ENCODE measurements at regions not wholly inside any gene's neighbourhood (a gene's known extent, or its start where the extent isn't known, plus 50 kb on each side); places are given as distances from the start of the nearest gene placed in this dataset.
A peak's percentile ranks its signal among the peaks of the same experiment; 100 is the strongest.

DNA sequence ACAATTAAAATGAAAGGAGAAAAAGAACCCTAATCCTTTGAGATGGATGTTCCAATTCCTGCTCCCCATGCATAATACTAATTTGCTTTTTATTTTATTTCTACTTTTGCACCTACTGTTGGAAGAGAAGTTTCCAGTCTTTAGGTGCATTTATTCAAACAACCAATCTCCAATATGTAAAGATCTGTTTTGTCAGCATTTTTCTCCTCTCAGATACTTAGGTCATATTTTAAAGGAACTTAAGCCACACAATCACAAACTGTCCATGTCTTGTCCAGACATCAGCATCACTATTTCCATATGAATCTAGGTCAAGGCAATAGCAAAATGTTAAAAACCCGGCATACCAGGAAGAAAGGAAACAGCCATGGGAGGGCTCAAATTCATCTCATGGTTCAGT is 1023.2 kb downstream of the BCL11A start:
- no peak for DNase-seq

DNA sequence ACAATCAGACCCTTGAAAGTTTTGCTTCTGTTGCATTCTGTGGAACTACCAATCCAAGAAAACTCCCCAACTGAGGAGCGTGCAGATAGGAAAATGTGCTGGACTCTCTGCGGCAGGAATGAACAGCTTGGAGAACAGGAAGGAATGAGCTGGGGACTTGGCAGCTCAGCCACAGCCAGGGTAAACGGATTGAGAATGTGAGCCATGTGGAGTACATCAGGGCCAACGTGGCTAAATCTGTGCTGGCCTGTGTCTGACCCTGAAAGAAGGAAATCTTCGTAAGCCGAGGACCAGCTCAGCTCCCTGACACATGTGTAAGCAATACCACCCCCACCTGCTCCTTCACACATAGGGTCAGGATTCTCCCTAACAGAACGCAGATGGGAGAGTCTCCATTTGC is 1023.7 kb downstream of the BCL11A start:
- DNase-seq = no peak

DNA sequence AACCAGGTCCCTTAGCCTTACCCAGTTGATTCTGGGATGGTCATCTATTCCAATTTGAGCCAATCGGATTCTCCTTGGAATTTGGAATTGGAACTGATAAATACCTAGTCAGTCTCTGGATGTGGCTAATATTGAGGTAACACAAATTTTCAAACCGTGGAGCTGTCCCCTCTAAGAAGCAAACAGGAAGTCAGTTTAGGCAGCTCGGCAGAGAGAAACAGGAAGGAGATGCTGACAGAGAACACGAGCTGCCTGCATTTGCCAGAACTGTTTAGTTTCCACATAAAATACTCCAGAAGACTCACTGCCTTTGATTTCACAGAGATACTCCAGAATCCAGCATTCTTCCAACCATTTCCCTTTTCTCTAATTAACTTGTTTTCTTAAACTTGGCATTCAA is 1024.9 kb downstream of the BCL11A start:
- no peak for DNase-seq

DNA sequence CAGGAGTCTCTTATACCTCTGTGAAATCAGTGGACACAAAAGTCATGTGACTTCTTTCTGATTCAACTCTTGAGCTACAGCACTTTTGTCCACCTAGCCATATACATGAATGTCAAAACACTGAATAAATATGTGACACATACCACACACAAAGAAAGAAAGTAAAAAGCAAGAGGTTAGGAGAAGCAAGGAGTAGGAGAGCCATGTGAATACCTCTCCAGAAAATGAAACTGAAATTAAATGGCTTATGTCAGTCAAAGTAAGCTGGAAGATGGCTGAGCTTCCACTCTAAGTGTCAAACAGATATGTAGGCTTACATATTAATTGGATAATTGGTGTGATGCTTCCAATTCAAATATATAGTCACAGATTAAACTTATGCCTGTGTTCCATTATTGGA is 1050.5 kb downstream of the BCL11A start:
- no peak for DNase-seq

DNA sequence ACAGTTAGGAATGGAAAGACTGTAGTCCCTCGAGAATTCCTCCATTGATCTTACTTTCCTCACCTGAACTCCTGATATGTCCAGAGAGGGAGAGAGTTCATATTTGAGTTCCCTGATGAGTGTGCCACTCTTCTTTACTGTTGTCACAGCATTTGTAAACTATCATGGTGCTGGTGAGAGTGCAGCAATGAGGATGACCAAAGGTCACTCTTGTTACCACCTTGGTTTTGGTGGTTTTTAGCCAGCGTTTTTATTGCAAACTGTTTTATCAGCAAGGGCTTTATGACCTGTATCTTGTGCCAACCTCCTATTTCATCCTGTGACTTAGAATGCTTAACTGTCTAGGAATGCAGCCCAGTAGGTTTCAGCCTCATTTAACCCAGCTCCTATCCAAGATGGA is 1062.5 kb downstream of the BCL11A start:
- no peak for DNase-seq

DNA sequence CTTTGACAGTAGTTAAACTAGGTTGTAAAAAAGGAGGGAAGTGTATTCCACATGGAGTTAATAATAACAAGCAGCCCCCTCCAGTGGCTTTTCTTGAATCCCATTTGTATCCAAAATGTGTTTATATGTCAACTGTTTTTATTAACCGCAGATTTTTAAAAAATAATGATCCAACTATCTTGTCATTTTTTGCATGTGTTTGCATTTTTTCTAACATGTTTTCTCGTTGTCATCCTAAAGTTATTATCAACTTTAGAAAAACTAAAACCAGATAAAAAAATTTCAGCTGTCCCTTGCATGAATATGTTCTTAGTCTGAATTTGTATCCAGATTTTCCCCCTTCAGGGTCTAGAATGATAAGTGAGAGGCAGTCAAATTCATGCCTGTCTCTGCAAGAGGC is 1063.3 kb downstream of the BCL11A start:
- no peak for DNase-seq

DNA sequence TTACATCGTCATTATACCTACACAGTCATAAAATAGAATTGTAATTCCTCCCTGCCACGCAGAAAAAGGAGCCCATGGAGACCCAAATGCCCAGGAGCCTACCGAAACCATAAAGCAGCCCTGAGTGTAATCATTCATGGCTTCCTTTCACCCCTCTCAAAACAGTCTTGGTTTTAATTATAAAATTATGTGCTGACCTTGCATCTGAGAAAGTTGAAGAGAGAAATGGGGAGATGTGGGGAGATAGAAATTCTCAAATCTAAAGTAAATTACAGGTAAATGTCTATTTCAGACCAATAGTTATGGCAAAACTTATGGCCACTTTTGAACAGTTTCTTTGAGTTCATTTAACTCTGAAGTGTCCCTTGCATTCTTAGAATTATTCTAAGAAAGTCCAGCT is 1068.8 kb downstream of the BCL11A start:
- DNase-seq = no peak

DNA sequence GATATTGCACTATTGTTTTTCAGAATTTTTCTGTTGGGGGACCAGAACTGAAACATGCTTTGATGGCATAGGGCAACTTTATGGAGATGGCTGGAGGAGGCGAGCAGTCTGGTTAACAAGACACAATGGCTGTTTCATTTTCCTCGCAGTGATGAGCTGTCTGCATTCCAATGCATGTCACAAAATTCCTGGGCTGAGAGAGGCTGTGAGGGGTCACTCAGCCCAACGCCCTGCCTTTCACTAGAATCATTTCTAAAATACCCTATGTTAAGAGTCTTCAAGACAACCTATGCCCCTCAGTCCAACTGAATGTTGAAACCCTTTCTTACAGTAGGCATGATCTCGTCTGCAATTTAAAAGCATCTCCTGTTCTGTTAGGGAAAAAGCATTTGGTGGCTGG is 1090.0 kb downstream of the BCL11A start:
- DNase-seq = no peak

DNA sequence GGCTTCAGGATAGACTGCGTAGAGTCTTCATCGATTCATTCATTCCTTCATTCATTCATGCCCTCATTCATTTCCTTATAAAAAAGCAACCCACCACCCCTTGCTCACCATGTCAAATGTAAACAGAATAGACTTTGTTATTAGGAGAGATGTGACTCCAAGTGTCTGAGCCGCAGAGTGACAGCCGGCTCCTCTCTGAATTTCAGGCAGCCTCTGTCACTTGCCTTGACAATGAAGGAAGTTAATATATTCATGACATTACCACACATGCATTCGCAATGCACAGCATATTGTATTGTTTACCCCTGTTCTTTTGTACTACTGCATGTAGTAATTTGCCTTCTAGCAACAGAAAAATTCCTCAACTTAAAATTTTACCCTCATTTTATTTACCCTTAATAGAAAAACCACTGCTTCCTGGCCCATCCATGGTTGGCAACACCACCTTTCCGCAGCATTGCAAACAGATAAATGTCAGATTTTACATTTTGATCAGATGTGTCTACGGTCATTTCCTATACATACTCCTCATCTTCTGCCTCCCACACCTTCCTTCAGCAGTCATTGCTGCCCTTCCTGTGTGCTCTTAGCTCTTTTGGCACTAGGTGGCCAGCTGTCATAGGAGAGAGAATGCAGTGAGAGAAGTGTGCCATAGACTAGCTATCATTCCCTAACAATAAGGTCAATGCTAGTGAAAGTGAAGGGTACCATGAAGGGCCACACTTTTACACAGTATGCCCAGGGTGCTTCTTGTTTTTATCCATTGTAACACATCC is 1090.8 kb downstream of the BCL11A start:
- no peak for DNase-seq

DNA sequence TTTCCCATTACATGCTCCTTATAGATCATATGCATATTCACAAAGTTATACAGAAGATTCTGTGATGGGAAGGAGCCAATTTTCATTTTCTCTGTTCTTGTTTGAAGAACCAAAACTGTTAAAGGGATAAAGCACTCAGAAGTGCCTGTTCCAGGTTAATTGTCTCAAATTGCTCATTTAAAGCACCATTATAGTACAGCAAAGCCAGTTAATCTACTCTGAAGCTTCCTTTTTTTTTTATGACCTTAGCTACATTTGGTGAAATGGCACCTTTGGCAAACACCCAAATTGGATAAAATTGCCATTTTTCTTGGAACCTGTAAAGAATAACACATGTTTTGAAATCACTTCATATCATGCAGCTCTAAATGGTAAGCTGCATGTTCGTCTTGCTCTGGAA is 1092.3 kb downstream of the BCL11A start:
- DNase-seq = peak; percentile 35

DNA sequence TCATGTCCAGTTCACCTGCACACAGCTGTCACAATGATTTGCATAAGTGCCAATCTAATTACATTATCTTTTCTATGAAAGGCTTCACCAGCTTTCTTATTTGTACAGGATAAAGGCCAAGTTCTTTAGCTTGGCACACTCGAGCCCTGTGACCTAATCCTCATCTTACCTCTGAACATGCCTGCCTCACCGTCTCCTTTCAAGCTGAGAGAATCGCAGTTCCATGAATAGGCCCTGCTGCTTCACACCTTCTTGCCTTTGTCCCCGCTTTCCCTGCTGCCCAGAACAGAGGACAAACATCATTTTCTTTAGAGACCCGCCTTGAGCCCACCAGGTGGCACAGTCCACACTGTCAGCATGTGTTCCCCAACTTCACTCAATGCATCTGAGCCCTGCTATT is 1094.7 kb downstream of the BCL11A start:
- DNase-seq = peak; percentile 74

DNA sequence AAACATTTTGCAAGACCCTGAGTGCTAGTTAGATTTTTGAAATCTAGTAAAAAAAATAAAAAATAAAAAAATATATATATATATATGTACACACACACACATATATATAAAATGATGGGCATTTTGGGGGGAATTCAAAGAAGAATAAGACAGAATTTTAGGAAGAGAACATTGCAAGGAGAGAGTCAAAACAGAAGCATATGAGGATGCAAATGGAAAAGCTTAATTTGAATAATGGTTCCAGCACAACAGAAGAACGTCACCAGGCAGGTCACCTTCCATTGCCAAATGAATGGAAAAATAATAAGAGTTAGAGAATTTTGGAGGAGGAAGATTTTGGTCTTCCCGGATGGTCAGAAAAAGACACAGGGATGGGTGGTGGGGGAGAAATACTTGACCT is 1097.2 kb downstream of the BCL11A start:
- DNase-seq = no peak

DNA sequence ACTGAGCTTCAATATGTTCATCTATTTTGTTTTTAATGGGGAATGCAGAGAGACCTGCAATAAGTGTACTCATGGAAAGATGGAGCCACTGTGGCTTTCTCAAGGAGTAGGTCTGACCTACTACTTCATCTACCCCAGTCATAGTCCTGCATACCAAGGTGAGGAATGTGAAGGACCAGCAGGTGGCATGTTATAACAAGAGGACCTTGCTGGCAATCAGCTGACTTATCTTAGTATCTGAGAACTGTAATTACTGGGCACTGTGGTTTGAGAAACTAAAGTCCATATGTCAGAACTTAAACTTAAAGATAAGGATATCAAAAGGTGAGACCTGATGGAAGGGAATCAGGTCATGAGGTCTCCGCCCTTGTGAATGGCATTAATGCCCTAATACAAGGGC is 1104.2 kb downstream of the BCL11A start:
- no peak for DNase-seq

DNA sequence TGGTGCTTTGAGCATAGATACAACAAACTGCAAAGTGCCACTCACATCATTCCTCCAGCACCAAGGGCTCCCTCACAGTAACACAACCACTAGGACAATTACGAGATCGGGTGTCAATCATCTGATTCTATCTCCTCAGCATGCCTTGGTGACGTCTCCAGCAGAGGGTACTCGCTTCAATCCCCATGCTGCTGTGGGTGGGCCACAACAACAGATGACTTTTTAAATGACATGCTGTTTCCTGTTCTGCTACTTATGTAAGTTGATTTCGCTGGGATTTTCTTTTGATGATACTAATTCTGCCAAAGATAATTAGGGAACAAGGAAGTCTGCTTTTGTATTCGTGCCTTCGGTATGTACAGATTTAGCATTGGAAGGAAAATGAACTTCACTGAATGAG is 1113.0 kb downstream of the BCL11A start:
- no peak for DNase-seq

DNA sequence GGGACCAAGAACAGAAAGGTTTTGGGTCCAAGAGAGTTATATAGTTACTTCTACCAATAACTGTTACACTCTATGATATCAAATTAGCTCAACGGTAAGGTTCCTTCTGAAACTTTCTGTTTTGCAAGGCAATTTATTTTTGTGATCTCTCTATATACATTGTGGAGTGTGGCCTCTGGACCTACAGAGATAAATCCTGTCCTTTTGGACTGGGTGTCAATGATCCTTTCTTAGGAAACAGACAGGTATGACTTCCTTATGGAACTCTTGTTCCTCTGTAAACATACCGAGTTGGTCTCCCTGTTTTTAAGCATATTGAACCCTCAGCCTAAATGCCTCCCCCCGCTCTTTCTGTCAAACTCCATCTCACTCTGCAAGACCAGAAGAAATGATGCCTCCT is 1117.8 kb downstream of the BCL11A start:
- no peak for DNase-seq

DNA sequence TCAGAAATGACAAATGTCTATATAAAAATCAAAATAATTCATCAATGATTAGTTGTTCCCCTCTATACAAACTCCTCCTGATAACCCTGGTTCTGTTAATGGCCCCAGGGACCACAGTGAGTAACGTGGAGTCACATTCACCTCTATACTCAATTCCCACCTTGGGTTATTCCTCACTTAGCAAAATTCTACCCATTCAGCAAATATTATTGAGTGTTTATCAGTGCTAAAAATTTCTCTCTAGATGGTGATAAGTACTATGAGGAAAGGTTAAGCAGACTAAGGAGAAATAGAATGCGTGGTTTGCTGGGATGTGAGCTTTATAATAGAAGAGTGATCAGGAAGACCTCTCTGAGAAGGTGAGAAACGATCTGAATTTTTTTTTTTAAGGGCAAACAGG is 1124.5 kb downstream of the BCL11A start:
- DNase-seq = no peak

DNA sequence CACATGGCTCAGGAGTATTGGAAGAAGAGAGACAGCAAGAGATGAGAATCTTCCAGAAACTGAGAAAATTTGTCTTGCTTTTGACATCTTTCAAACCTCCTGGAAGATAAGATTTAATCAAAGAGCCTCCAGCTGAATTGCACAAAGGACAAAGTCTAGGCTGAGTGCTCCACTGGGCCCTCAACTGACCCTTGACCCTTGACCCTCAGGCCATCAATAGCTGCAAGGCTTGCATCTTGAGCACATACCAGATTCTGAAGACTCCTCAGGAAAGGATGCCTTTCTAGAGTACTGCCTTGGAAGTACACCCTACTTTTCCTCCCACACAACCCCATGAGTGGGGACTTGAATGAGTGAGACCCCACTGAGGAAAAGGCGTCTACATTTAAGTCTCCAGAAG is 1125.5 kb downstream of the BCL11A start:
- DNase-seq = no peak

DNA sequence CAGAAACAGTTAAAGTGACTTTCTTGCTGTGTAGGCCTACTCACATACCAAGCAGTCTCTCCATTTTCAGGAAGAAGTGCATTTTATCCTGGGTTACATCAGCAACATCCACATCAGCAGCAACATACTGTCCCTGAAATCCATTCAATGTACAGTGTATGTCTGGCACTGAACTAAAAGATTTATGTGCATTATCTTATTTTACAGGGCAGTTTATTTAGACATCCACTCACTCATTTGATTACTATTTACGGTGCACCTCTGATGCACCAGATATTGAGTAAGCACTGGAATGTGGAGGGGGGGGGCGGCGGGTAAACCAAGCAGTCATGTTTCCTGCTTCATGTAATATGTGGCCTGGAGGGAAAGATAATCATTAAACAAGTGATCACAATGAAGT is 1128.2 kb downstream of the BCL11A start:
- DNase-seq = no peak

DNA sequence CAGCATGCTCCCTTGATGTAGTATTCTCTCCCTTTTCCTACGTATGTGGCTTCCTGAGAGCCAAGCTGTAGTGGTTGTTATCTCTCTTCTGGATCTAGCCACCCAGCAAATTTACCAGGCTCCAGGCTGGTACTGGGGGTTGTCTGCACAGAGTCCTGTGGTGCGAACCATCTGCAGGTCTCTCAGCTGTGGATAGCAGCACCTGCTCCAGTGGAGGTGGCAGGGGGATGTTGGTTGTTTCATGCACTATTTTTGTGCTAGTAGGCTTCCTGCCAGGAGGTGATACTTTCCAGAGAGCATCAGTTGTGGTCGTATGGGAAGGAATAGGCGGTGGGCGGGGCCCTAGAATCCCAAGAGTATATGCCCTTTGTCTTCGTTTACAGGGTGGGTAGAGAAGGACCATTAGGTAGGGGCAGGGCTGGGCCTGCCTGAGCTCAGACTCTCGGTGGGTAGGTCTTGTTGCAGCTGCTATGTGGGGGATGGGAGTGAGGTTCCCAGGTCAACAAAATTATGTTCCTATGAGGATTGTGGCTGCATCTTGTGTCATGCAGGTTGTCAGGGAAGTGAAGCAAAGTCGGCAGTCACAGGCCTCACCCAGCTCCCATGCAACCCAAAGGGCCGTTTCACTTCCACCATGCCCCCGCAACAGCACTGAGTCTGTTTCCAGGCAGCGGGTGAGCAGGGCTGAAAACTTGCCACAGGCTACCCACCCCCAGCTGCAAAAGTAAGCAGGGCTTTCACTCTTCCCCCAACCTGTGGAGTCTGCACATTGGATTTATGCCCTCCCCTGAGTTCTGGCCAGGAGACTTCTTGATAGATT is 1139.5 kb downstream of the BCL11A start:
- no peak for DNase-seq

DNA sequence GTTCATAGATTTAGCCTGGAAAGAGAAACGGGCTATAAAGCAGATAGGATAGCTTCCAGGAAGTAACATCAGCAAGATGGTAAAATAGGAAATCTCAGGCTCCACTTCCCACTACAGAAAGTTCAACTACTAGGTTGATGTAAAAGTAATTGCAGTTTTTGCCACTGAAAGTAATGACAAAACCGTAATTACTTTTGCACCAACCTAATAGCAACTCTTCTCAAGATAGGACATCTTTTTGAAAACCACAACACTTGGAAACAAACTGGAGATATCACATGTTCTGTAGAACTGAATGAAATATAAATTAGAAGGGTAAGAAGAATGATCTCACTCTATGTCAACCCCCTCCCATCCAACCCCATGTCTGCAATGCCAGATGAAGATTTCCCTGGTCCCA is 1154.3 kb downstream of the BCL11A start:
- DNase-seq = no peak

DNA sequence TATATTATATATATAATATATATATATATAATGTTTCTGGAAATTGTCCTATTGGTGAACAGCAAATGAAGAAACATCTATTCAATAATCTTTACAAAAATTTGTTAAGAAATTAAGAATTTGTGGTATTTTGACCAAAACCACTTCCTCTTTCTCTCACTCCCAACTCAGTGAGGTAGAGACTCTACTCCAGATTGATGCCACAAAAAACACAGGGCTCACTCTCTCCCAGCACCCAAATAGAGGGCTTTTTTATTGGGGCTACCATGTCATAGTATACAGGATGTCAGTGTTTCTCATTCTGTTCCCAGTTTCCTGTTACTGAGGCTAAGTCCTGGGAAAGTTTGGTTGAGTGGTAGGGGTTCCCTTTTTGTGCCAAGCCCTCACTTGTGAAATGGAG is 1155.4 kb downstream of the BCL11A start:
- no peak for DNase-seq

DNA sequence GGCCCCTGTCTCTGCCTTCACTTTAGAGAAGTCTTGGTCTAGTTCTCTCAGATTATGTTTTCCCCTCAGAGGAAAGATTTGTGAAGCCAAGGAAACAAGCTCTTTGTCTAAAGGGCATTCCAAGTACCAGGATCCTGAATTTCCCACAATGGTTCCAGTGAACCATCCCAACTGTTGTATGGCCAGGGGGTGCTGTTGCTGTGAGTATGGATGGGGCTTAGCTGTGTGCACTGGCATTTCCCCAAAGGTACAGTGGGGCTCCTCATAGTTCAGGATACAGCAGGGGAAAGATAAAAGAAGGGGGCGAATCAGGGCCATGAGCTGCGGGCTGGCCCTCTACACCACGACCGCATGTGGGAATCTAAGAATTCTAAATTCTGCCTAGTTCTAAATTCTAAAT is 1154.0 kb upstream of the FANCL start:
- no peak for DNase-seq

DNA sequence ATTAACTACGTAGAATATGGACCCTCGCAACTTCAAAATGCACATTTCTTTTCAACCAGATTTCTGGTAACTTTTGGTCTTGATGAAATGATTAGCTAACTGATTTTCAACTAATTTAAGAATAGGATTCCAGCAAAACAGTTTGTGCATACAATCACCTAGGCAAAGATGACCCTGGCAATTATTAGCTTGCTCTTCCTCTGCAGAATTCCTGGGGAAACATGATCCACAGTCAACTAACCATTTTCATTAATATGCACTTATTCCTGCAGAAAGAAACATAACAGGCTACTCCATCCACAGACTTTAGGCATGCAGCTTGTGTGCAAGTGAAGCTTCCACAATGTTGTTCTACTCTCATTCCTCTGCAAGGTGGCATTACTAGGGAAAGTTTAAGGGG is 1150.8 kb upstream of the FANCL start:
- DNase-seq = no peak

DNA sequence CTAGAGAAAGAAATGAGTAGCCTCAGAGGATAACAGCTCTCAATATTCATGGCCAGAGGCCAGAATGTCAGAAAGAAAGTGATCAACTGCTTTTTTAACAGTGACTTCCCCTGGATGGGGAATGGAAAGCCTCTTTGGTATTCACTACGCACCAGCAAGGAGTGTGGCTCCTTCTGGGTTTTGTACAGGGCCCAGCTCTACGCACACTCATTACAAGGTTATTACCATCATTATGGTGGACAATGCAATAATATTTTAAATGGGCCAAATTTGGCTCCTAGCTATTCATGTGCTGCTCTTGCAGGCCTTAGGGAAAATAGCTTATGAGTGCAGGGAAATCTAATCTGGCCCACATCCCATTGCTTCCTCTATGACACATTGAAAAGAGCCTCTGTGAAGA is 1149.5 kb upstream of the FANCL start:
- DNase-seq = no peak

DNA sequence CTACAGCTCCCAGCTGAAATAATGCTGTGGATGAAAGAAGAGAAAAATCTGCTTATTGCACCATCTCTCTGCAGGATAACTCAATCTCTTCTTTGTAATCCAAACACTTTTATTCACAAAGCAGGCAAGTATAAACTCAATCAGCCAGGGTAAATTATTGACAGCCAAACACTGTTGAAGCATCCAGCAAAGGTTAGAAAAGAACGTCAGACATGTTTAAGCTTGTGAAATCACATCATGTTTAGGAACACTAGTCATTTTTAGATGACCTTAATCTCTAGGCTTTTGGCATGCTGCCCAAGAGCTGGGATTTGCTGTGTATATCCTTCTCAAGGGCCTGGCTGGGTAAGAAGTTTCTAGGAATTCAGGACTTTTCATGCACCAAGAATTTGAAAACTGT is 1148.1 kb upstream of the FANCL start:
- no peak for DNase-seq

All from NCI-H1092 (cell line).